Stimulated activated CD4-positive, alpha-beta T cell treated with anti-CD3 and anti-CD28 coated beads, Interleukin-15, amount 100 ng/mL, for 24 hours (primary cell): ENCODE measurements at regions not wholly inside any gene's neighbourhood (a gene's known extent, or its start where the extent isn't known, plus 50 kb on each side); places are given as distances from the start of the nearest gene placed in this dataset.

Experiments
- DNase-seq: peaks from one replicate; pipeline ENCODE4 v3.0.0-alpha.2; 2020

GRCh38 chr7:3236268-3236667 is 64.8 kb upstream of the SDK1 start:
- DNase-seq: no peak

- DNase-seq: no peak
Observed at GRCh38 chr7:3238525-3239210, 62.4 kb upstream of the SDK1 start.

- DNase-seq: no peak
Observed at GRCh38 chr7:3239291-3239691, 61.8 kb upstream of the SDK1 start.

GRCh38 chr7:3240826-3241430 is 60.1 kb upstream of the SDK1 start:
- DNase-seq: no peak

GRCh38 chr7:3241686-3242258 is 59.3 kb upstream of the SDK1 start:
- no peak for DNase-seq

- no peak for DNase-seq
Observed at GRCh38 chr7:3242398-3242972, 58.6 kb upstream of the SDK1 start.

GRCh38 chr7:3243256-3243655 is 57.8 kb upstream of the SDK1 start:
- no peak for DNase-seq

GRCh38 chr7:3243680-3244079 is 57.4 kb upstream of the SDK1 start:
- no peak for DNase-seq

- no peak for DNase-seq
Observed at GRCh38 chr7:3244241-3244814, 56.7 kb upstream of the SDK1 start.

- no peak for DNase-seq
Observed at GRCh38 chr7:3245077-3245476, 56.0 kb upstream of the SDK1 start.

- DNase-seq: no peak
Observed at GRCh38 chr7:3245721-3246120, 55.3 kb upstream of the SDK1 start.

GRCh38 chr7:3246127-3246526 is 54.9 kb upstream of the SDK1 start:
- no peak for DNase-seq

- no peak for DNase-seq
Observed at GRCh38 chr7:3246651-3247050, 54.4 kb upstream of the SDK1 start.

GRCh38 chr7:3250725-3251124 is 50.3 kb upstream of the SDK1 start:
- DNase-seq: peak; percentile 5
